GM18502 (cell line): ENCODE measurements at regions not wholly inside any gene's neighbourhood (a gene's known extent, or its start where the extent isn't known, plus 50 kb on each side); places are given as distances from the start of the nearest gene placed in this dataset.

Source experiments
- ATAC-seq: cut with Tn5 transposase; IDR thresholded peaks from one replicate; pipeline ENCODE4 v1.9.1; 2021; ENCODE audit warnings: mild to moderate bottlenecking; ENCODE audit not compliant: unreplicated experiment, poor library complexity

- no peak for ATAC-seq
These were observed 99.7 kb upstream of the OSMR start for GRCh38 chr5:38745836-38746732.

- ATAC-seq = no peak
These were observed 96.0 kb upstream of the OSMR start for GRCh38 chr5:38749861-38750260.

- ATAC-seq = no peak
These were observed 94.7 kb upstream of the OSMR start for GRCh38 chr5:38751103-38751502.

- ATAC-seq = no peak
These were observed 93.7 kb upstream of the OSMR start for GRCh38 chr5:38752012-38752536.

- no peak for ATAC-seq
These were observed 93.2 kb upstream of the OSMR start for GRCh38 chr5:38752622-38753021.

- no peak for ATAC-seq
These were observed 92.7 kb upstream of the OSMR start for GRCh38 chr5:38753141-38753540.

- no peak for ATAC-seq
These were observed 92.0 kb upstream of the OSMR start for GRCh38 chr5:38753776-38754175.

GRCh38 chr5:38755181-38755580 is 90.6 kb upstream of the OSMR start:
- ATAC-seq = no peak

GRCh38 chr5:38756068-38756467 is 89.7 kb upstream of the OSMR start:
- no peak for ATAC-seq

GRCh38 chr5:38757451-38758245 is 88.2 kb upstream of the OSMR start:
- ATAC-seq = no peak

GRCh38 chr5:38758774-38759600 is 86.8 kb upstream of the OSMR start:
- no peak for ATAC-seq

- ATAC-seq = no peak
These were observed 80.8 kb upstream of the OSMR start for GRCh38 chr5:38764937-38765391.

- ATAC-seq = no peak
These were observed 80.4 kb upstream of the OSMR start for GRCh38 chr5:38765399-38765861.

GRCh38 chr5:38766151-38766550 is 79.7 kb upstream of the OSMR start:
- no peak for ATAC-seq

- ATAC-seq = no peak
These were observed 77.2 kb upstream of the OSMR start for GRCh38 chr5:38768412-38769211.

- ATAC-seq = no peak
These were observed 73.3 kb upstream of the OSMR start for GRCh38 chr5:38772471-38772870.

- ATAC-seq = no peak
These were observed 70.5 kb upstream of the OSMR start for GRCh38 chr5:38775218-38775840.

GRCh38 chr5:38776149-38776896 is 69.5 kb upstream of the OSMR start:
- ATAC-seq = no peak
